ENCODE measurements at regions not wholly inside any gene's neighbourhood (a gene's known extent, or its start where the extent isn't known, plus 50 kb on each side); places are given as distances from the start of the nearest gene placed in this dataset.

DNA sequence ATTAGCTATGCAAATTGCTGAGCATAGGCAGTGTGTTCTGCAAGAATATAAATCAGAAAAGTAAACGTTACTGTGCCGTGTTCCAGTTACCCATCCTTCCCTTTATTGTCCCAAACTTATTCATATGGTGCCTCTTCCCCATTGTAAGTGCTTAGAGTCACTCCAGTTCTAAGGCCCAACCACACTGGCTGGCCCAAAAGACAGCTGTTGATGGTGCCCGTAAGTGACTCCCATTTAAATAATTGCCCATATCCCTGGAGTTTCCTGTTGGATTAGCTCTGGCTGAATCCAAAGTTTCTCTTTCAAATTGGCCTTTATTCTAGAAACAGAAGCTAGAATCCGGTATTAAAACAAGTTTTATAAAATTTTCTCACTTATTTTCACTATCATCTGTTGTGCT is 400.1 kb upstream of the DDHD1 start:
- H3K4me3 ChIP-seq (replicated peaks in 1 of 4; ENCODE audit: control extremely low read depth in 1 of 4, insufficient read depth in 1 of 4, low read depth in 3 of 4, low read length in 4 of 4), result no peak overlapping the region
- H2AFZ ChIP-seq (ENCODE audit: low read length), result no peak overlapping the region

DNA sequence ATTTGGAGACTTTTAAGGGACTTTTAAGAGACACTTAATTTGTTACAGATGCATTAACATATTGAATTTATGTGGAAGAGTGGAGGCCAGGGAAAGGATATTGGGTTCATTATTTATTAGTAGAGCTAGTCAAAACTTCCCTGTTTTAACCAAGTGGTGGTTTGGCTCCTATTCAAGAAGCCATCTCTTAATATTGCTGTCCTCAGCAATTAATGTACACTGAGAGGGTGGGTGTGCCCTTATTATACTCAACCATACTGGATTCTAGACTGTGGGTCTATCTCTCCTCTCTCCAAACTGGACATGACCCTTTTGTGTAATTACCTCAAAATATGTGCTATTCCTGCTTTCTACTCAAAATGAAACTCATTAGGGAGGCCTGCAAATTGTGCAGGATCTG is 398.7 kb upstream of the DDHD1 start:
- Histone ChIP-seq H3K79me2 (ENCODE audit: control insufficient read depth, insufficient read depth, low read length) (no peaks in the 10 kb centered on the region), H3K27ac (ENCODE audit: insufficient read depth, low read length) (no peak overlapping the region), H3K9me3 (ENCODE audit: control insufficient read depth, insufficient read depth, low read depth, low read length) (no peaks in the 10 kb centered on the region), H3K36me3 (ENCODE audit: control insufficient read depth, insufficient read depth, low read length) (no peaks in the 10 kb centered on the region), H3K27me3 (ENCODE audit: control insufficient read depth, insufficient read depth, low read length) (no peaks in the 10 kb centered on the region), H3K4me1 (ENCODE audit: control insufficient read depth, extremely low read depth, insufficient read depth, low read length) (no peaks in the 10 kb centered on the region), H4K20me1 (ENCODE audit: control insufficient read depth, extremely low read depth, insufficient read depth, low read length) (no peaks in the 10 kb centered on the region), H3K4me2 (ENCODE audit: extremely low read depth, insufficient read depth, low read length) (no peak overlapping the region), H2AFZ (ENCODE audit: low read length) (no peak overlapping the region), H3K9ac (ENCODE audit: insufficient read depth, low read length) (no peak overlapping the region), H3K4me3 (replicated peaks in 1 of 4; ENCODE audit: control extremely low read depth in 1 of 4, insufficient read depth in 1 of 4, low read depth in 3 of 4, low read length in 4 of 4) (no peak overlapping the region)
- no peak for DNase-seq (ENCODE audit: low read depth in 2 of 2)
- TF ChIP-seq EZH2 (IDR thresholded peaks at IDR 0.05; ENCODE audit: low read length, missing control alignments), result no peak
- TF ChIP-seq, protein P1, sequence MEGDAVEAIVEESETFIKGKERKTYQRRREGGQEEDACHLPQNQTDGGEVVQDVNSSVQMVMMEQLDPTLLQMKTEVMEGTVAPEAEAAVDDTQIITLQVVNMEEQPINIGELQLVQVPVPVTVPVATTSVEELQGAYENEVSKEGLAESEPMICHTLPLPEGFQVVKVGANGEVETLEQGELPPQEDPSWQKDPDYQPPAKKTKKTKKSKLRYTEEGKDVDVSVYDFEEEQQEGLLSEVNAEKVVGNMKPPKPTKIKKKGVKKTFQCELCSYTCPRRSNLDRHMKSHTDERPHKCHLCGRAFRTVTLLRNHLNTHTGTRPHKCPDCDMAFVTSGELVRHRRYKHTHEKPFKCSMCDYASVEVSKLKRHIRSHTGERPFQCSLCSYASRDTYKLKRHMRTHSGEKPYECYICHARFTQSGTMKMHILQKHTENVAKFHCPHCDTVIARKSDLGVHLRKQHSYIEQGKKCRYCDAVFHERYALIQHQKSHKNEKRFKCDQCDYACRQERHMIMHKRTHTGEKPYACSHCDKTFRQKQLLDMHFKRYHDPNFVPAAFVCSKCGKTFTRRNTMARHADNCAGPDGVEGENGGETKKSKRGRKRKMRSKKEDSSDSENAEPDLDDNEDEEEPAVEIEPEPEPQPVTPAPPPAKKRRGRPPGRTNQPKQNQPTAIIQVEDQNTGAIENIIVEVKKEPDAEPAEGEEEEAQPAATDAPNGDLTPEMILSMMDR (conservative IDR thresholded peaks at IDR 0.05 in 1 of 2, IDR thresholded peaks at IDR 0.05 in 1 of 2; ENCODE audit: low read depth in 1 of 2, low read length in 2 of 2), result no peak

More for the DNA sequence above, 400.1 kb upstream of the DDHD1 start:
- H3K79me2 ChIP-seq (ENCODE audit: control insufficient read depth, insufficient read depth, low read length), result no peaks in the 10 kb centered on the region
- no peak overlapping the region for H3K27ac ChIP-seq (ENCODE audit: insufficient read depth, low read length)
- H3K27me3 ChIP-seq (ENCODE audit: control insufficient read depth, insufficient read depth, low read length), result no peaks in the 10 kb centered on the region
- no peaks in the 10 kb centered on the region for H4K20me1 ChIP-seq (ENCODE audit: control insufficient read depth, extremely low read depth, insufficient read depth, low read length)
- no peaks in the 10 kb centered on the region for H3K9me3 ChIP-seq (ENCODE audit: control insufficient read depth, insufficient read depth, low read depth, low read length)
- TF ChIP-seq, protein P1 (conservative IDR thresholded peaks at IDR 0.05 in 1 of 2, IDR thresholded peaks at IDR 0.05 in 1 of 2; ENCODE audit: low read depth in 1 of 2, low read length in 2 of 2), result no peak
- no peak for TF ChIP-seq EZH2 (IDR thresholded peaks at IDR 0.05; ENCODE audit: low read length, missing control alignments)
- DNase-seq (ENCODE audit: low read depth in 2 of 2), result no peak
- H3K9ac ChIP-seq (ENCODE audit: insufficient read depth, low read length), result no peak overlapping the region
- H3K4me1 ChIP-seq (ENCODE audit: control insufficient read depth, extremely low read depth, insufficient read depth, low read length), result no peaks in the 10 kb centered on the region
- no peak overlapping the region for H3K4me2 ChIP-seq (ENCODE audit: extremely low read depth, insufficient read depth, low read length)
- H3K36me3 ChIP-seq (ENCODE audit: control insufficient read depth, insufficient read depth, low read length), result no peaks in the 10 kb centered on the region

- no peaks in the 10 kb centered on the region for H3K27me3 ChIP-seq (ENCODE audit: control insufficient read depth, insufficient read depth, low read length)
- no peaks in the 10 kb centered on the region for H3K4me1 ChIP-seq (ENCODE audit: control insufficient read depth, extremely low read depth, insufficient read depth, low read length)
- H3K36me3 ChIP-seq (ENCODE audit: control insufficient read depth, insufficient read depth, low read length), result no peaks in the 10 kb centered on the region
- no peaks in the 10 kb centered on the region for H3K9me3 ChIP-seq (ENCODE audit: control insufficient read depth, insufficient read depth, low read depth, low read length)
- no peak overlapping the region for H3K4me2 ChIP-seq (ENCODE audit: extremely low read depth, insufficient read depth, low read length)
- no peaks in the 10 kb centered on the region for H4K20me1 ChIP-seq (ENCODE audit: control insufficient read depth, extremely low read depth, insufficient read depth, low read length)
- no peaks in the 10 kb centered on the region for H3K79me2 ChIP-seq (ENCODE audit: control insufficient read depth, insufficient read depth, low read length)
- no peak overlapping the region for H3K9ac ChIP-seq (ENCODE audit: insufficient read depth, low read length)
- H2AFZ ChIP-seq (ENCODE audit: low read length), result no peak overlapping the region
- DNase-seq (ENCODE audit: low read depth in 2 of 2), result no peak
- no peak overlapping the region for H3K27ac ChIP-seq (ENCODE audit: insufficient read depth, low read length)
- TF ChIP-seq EZH2 (IDR thresholded peaks at IDR 0.05; ENCODE audit: low read length, missing control alignments), result no peak
- TF ChIP-seq, protein P1 (conservative IDR thresholded peaks at IDR 0.05 in 1 of 2, IDR thresholded peaks at IDR 0.05 in 1 of 2; ENCODE audit: low read depth in 1 of 2, low read length in 2 of 2), result no peak
- H3K4me3 ChIP-seq (replicated peaks in 1 of 4; ENCODE audit: control extremely low read depth in 1 of 4, insufficient read depth in 1 of 4, low read depth in 3 of 4, low read length in 4 of 4), result no peak overlapping the region
Measured at GRCh38 chr14:53550776-53551175, 397.7 kb upstream of the DDHD1 start.

Data from fibroblast of lung (primary cell).